HG03457 (cell line): ENCODE measurements at regions not wholly inside any gene's neighbourhood (a gene's known extent, or its start where the extent isn't known, plus 50 kb on each side); places are given as distances from the start of the nearest gene placed in this dataset.
"Not testable (repeated sequence)": the region's sequence is repeated elsewhere in the genome, so short reads cannot be mapped to it uniquely, and the experiment has no call there.

Source experiments
- ATAC-seq: cut with Tn5 transposase; IDR thresholded peaks from one replicate; pipeline ENCODE4 v1.9.1; 2021; ENCODE audit warnings: moderate number of reproducible peaks; ENCODE audit not compliant: unreplicated experiment

DNA sequence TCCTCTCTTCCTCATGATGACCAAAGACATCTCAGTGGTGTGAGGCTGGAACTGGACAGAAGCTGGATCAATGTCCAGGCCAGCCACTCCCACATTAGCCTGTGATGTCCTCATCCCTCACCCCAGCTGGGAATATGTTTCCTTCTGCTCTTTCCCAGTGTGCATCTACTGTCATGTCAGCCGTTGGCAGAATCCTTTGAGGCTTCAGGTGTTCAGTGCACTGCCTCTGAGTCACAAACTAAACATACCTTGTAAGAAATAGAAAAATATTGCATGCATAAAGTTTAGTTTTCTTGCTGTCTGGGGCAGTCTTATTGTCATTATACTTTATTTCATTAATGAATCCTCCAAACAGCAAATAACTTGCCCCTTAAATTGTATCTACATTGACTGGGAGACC lies 161.6 kb upstream of the RASGRP1 start:
- no peak for ATAC-seq

DNA sequence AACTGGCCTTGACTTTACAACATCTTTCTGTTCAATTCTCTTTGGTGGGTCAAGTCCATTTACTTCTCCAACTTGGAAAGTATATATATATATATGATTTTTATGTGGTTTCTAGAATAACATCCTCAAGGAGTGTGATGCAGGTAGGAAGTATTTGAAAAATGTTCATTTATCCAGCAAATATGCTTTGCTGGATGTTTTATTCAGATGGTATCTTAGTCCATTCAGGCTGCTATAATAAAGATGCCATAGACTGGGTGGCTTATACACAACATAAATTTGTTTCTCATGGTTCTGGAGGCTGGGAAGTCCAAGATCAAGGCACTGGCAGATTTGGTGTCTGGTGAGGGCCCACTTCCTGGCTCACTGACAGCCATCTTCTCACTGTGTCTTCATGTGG lies 168.7 kb upstream of the RASGRP1 start:
- ATAC-seq, result no peak

DNA sequence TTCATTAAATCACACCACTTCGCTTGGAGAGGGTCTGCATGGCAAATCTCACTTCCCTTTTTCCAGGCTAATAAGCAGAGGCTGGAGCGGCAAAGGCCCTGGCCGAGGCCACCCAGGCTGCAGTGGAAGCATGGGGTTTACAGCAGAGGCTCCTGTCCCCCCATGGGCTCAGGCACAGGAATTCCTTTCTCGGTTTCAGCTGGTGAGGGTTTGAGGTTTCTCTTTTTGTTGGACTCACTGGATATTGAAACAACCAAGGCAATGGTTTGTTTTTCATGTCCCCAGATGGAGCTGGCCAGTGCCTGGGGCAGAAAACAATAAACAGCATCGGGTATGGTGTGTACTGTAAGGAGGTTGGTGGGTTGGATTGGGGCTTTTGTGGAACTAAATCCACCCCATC lies 175.6 kb upstream of the RASGRP1 start:
- no peak for ATAC-seq

DNA sequence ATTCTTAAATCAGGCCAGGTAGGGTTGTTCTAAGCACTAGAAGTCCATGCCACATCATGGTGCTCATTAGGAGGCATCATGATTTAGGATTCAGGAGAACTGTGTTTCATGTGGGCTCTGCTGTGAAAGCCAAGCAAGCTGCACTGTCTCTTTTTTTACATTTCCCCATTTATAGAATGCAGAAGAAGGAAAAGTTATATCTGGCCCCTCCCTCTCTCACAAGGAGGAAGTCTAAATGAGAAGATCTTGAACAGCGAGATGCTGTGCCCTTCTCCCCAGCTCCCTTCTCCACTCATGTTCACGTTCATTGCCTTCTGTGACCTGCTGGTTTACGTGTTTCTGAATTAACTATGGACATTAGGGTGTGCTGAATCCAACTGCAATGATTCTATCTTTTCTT lies 178.5 kb upstream of the RASGRP1 start:
- ATAC-seq, result no peak

DNA sequence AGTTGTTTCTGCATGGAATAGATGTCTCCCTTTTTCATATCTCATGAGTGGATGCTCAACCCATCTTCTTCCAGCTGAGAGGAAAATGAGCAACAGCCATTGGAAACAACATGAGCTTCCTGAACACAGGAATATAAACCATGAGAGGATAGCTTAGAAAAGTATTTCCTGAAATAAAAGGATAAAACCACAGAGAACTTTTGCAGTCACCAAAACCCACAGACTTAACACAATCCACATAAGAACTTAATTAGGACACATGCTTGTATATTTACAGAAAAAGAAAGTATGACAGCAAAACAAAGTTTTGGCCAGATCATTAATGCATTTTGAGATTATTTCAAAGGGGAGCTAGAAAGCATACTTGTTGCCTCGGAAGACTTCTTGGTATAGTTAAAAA lies 180.5 kb upstream of the RASGRP1 start:
- ATAC-seq, result no peak

DNA sequence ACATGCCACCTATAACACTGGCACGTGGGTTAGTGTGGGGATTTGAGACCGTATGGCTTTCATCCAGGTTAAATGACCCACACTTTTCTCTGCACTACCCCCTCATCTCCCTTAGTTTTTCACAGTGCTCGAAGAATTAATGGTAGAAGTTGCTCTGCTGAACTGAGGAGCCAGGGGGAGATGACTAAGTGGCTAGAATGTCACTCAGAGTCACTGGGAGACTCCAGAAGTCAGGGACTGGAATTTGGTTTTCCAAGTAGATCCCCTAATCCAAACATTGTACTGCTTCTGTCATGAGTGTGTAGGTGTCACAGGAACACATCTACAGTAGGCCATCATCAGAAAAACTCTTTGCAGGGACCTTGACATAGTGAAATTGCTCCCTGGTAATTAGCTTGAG lies 181.0 kb upstream of the RASGRP1 start:
- ATAC-seq, result no peak

DNA sequence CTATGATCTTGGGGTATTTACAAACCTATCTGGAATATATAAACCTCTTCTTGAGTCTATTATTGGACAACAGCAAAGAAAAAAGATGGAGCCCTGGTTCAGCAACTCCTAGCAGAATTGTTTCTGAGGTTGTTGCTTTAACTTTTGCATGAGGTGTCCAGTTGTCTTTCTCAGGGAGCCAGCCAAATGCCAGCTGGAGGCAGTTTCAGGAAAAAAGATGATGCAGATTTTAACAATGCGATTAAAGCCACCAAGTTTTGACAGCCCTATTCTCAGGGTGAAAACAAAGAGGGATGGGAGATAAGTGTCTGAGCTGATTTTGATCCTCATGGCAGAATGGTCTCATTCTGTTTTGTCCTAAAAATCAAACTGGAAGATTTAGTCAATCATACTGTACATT lies 181.6 kb upstream of the RASGRP1 start:
- ATAC-seq, result no peak

DNA sequence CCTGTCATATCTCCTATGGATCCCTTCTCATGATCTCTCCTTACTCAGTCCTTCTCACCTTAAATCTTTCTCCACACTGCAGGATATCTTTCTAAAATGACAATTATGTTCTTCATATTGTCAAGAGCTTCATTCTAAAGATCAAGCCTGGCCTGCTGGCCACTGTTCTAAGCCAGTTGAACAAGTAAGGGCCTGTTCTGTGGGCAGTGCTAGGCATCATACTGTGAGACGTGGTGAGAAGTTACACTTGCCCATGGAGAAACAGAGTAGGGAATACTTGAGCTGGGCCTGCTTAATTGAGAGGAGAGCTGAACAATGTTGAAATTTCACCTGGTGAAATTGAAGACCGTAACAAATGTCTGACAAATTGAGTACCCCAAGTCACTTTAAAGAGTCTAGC lies 184.1 kb upstream of the RASGRP1 start:
- ATAC-seq, result no peak

DNA sequence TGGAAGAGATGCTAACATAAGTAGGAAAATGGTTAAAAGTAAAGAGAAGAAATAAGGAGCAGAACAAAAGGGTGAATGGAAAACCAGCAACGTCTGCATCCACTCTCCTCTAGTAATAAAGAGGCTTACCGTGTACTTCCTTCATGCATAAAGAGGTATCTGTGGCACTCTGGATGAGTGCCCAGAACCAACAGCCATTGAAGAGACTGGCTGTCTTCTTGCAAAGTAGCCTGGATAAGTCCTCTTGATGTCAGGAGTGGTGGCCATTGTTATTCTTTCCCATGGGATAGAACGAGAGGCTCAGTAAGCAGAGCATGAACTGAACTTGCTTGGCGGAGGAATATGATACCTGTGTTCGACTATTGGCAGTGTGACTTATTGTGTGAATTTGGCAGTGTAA lies 186.2 kb upstream of the RASGRP1 start:
- ATAC-seq, result no peak

DNA sequence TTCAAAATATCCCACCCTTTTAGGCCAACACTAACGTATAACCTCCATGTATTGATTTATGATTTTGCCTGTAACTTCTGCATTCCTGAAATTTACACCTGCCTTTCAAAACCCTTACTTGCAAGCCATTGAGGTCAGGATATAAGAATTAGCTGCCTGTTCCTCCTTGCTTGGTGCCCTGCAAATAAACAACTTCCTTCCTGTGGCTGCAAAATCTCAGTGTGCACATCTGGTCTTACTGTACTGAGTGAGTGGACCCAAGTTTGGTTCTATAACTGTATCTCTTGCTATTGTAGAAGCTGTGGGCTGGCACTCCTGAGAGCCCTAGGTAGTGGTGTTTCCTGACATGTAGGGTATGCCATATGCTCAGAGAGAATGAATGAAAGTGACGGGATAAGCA lies 191.1 kb upstream of the RASGRP1 start:
- no peak for ATAC-seq

DNA sequence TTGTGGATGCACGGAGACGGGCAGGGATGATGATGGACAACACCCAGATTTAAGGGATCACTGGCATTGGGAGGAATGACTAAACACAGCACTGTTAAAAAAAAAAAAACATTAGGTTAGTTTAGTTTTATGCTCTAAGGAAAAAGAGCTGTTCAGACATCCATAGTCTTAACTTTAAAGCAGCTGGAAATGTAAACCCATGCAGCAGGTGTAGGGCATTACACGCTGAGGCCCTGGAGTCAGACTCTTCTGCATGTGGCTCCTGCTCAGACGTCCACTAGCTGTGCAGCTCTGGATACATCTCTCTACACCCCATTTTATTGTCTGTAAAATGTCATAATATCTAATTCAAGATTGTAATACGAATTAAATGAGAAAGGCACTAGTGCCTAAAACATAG lies 191.8 kb upstream of the RASGRP1 start:
- ATAC-seq, result no peak

DNA sequence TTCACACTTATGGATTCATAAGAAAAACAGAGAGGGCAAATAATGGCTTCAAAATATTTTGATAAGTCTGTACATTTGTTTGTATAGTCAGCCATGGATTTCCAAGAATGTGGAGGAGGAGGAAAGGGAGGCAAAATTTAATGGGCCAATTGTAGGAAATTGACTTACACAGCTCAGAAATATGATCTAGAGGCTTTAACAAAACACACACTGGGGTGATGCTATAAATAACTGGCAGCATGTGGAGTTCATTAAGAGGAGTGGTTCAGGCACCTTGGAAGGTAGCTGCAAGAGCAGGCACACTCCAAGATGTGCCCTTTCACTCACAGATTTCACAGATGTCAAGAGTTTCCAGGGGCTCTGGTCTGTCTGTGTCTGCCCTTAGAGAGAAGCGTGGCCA lies 193.4 kb upstream of the RASGRP1 start:
- ATAC-seq, result no peak

DNA sequence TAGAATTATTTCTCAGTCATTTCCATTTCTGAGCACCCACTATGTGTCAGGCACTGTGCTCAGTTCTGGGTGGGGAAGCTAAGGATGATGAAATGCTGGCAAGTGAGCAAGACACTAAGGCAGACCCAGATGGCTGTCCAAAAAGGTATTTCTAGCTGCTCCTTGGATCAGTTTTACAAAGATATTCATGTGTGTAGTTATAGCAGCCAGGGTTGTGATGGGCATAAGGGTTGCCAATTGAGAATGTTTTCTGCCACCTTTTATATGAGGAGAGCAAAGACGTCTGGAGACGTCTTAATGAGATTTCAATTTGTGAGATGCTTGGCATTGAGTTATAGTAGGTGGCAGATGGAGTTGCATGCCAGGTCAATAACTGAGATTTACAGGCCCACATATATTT lies 197.1 kb upstream of the RASGRP1 start:
- no peak for ATAC-seq

DNA sequence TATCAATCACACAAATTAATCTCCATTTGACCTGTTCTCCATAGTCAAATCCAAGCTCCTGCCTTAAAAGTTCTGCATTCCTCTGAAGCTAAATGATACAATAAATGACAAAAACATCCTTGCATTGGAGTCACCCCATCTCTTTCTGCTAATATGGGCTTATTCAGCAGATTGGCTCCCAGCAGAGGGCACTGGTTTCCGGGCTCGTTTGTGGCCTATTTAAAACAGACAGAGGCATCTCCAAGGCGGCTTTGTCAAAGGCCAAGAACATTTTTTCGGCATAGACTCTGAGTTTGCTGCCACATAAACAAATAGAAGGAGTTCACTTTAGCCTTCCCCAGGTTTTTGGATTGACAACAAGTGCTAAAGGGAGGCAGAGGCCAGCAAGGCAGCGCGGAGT lies 204.4 kb upstream of the RASGRP1 start:
- ATAC-seq, result no peak

DNA sequence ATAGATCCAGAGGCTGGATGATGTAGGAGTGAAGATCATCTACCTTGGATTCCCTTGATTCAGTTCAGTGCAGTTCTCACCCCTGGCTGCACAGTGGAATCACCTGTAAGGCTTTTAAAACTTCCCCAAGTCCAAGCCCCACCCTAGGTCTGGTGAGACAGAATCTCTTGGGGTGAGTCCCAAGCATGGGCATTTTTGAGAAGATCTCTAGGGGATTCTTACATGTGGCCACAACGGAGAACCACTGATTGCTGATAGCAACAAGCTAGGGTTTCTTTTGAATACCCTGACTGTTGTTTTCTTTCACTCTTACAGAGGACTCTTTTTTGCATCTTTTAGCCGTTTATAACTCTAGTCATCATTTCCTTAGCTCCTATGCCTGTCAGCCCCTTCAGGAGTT lies 204.9 kb upstream of the RASGRP1 start:
- no peak for ATAC-seq

DNA sequence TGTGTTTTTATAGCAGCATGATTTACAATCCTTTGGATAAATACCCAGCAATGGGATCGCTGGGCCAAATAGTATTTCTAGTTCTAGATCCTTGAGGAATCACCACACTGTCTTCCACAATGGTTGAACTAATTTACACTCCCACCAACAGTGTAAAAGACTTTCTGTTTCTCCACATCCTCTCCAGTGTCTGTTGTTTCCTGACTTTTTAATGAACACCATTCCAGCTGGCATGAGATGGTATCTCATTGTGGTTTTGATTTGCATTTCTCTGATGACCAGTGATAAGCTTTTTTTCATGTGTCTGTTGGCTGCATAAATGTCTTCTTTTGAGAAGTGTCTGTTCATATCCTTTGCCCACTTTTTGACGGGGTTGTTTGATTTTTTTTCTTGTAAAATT lies 209.5 kb upstream of the RASGRP1 start:
- not testable (repeated sequence) for ATAC-seq

DNA sequence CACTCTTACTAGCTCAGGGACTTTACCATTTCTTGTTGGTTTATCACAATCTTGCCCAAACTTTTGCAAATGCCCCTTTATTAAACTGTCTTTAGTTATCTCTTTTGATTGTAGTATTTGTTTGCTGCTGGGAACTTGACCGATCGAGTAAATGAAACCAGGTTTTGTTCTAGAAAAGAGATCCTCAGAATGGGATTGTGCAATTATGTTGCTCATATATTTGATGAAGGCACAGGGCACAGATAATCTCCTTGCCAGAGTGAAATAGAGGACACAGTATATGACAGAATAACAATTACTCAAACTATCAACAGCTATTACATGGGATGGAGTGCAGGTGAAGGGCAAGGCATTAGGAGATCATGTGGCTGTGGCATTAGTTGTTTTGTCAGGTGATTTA lies 216.6 kb upstream of the RASGRP1 start:
- ATAC-seq, result no peak

DNA sequence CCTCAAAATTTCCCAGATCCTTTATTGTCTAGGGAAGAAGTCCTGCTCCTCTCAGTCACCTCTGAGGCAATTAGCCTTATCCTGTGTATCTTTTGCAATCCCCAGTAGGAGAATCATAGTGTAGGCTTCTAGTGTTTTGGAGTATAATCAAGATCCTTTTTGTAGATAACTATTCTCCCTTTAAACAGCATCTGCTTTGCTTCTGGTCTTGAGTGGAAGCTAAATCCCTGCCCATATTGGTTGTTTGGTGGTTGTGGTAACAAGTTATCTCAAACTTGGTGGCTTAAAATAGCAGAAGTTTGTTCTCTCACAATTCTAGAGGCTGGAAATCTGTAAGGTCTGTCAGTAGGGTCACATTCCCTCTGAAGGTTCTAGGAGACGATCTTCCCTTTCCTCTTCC lies 217.5 kb upstream of the RASGRP1 start:
- no peak for ATAC-seq

DNA sequence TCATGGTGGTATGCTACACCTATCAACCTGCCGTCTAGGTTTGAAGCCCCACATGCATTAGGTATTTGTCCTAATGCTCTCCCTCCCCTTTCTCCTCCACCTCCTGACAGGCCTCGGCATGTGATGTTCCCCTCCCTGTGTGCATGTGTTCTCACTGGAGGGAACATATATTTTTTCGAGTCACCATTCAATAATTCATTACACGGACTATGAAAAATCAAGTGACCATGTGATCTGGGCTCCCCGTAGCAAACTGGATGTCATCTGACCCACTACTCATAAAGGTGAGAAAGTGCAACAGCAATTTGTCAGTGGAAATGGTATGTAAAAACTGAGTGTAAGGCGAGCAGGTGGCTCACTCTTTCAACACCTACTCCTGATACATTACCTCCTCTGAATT lies 224.3 kb upstream of the RASGRP1 start:
- ATAC-seq, result no peak

DNA sequence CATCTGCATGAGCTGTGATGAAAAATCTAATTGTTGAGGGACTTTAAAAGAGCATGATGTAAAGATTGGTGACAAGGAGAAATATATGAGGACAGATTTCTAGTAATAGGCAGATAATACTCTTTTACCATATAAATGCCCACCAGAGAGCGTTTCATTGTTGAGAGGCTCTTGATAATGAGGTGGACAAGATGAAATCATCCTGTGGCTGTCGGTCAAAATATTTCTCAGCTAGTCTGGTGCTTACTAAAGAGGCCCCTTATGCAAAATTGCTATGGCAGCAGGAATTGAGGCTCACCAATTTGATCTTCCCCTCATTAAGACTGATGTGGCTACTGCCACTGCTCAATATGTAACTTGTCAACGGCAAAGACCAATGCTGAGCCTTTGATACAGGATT lies 225.0 kb upstream of the RASGRP1 start:
- no peak for ATAC-seq

DNA sequence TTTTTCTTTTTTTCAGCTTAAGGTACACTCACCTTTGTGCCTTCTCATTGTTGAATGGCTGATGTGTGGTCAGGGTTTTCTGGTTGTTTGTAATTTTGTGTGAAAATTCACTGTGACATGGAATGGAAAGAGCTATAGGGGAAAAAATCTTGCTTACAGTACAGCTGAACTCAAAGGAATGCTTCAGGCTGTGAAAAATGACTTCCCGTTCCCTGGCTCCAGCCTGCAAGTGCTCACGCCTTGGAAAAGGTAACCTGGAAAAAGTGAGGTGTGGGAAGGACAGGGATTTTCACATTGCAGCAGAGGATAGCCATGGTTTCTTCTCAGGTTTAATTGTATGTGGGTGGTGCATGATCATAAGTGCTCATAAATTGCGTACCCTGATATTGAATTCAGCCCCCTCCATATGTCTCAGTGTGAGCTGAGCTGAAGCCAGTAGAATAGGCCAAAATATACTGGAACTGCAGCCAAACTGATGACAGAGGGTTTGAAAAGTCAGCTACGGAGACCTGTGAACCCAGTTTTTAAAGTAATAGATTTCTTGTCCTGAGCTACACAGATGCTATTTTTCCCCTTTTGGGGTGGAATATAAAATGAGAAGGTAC lies 228.7 kb upstream of the RASGRP1 start:
- no peak for ATAC-seq

DNA sequence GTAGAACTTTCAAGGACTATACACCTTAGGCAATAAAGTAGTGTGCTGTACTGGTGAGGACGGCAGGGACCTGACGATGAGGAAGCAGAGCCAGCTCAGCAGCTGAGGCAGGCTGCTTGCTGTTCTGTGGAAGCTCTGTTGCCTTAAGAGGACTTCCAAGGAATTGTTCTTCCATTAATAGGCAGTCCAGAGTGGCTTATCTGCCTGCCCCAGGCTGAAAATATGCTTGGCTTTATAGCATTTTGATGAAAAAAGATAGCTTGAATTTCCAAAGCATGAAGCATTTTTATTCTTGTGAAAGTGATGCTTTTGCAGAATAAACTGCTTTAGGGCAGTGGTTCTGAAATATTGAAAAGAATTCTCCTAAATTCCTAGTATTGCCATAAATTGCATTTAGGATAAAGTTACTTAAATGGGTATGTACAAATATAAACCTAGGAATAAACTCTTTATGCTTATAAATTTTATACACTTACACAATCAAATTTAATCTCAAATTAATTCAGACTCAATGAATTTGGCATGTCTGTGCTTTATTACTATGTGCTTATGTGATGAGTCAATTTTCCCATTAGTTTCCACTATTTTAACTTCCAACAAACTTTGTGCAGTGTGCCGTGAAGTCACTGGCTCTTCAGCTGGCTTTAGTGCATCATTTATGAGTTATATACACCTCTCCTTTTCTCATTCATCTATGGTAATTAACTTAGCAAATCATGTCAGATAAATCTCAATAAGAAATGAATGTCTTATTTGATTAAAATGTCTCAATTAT lies 231.0 kb upstream of the RASGRP1 start:
- ATAC-seq, result no peak

DNA sequence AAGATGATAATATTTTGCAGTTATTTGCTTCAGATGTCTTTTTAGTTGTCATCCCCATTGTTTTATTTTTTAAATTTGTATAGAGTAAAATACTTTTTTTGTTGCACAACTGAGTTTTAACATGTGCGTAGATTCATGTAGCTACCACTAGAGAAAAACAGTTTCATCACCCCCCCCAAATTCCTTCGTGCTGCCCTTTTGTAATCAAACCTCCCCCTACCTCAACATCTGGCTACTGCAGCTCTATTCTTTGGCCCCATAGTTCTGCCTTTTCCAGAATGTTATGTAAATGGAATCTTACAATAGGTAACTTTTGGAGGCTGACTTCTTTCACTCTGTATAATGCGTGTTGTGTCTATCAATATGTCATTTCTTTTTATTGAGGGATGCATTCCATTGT lies 232.0 kb upstream of the RASGRP1 start:
- ATAC-seq, result no peak
